PC-9 (cell line): ENCODE measurements at regions not wholly inside any gene's neighbourhood (a gene's known extent, or its start where the extent isn't known, plus 50 kb on each side); places are given as distances from the start of the nearest gene placed in this dataset.

Experiments
- BruUV-seq: library from RNA; stranded (reverse); fragments of 400-500 nt; replicated peaks from 2 replicates; lab custom pipeline; 2021; lab: Mats Ljungman, UMichigan
- CTCF ChIA-PET: fragments of 300-600 bp; sonication (Branson Sonifier 250); formaldehyde crosslinking; loops from one replicate; lab custom pipeline; 2022; ENCODE audit warnings: antibody characterized with exemption; lab: Charles Lee
- POLR2A ChIA-PET: fragments of 300-600 bp; sonication (Branson Sonifier 250); formaldehyde crosslinking; loops from one replicate; lab custom pipeline; 2022; ENCODE audit warnings: antibody characterized with exemption; ENCODE audit not compliant: unreplicated experiment; lab: Charles Lee
- DNase-seq, 2 experiments: peaks; one replicate each; pipeline versions ENCODE4 v3.0.0 to v3.0.0-alpha.2; 2015 to 2022; ENCODE audit warnings: mixed read lengths in 1 of 2
- H2AFZ ChIP-seq: fragments of 200-600 bp; sonication (generic); 2 replicates; pipeline ENCODE4 v1.8.1; 2017; ENCODE audit warnings: antibody characterized with exemption
- H3F3A ChIP-seq: fragments of 200-600 bp; sonication (generic); 2 replicates; pipeline ENCODE4 v1.8.1; 2017; ENCODE audit warnings: antibody characterized with exemption, mild to moderate bottlenecking, low read depth; ENCODE audit not compliant: insufficient read depth
- H3K27ac ChIP-seq: fragments of 200-600 bp; sonication (generic); 2 replicates; pipeline ENCODE4 v1.6.1; 2016; ENCODE audit warnings: mixed run types
- H3K27me3 ChIP-seq: fragments of 200-600 bp; sonication (generic); 2 replicates; pipeline ENCODE4 v1.6.1; 2016; ENCODE audit warnings: low read depth, mixed run types; ENCODE audit not compliant: insufficient read depth
- H3K36me3 ChIP-seq: fragments of 200-600 bp; sonication (generic); 2 replicates; pipeline ENCODE4 v1.6.1; 2016; ENCODE audit warnings: low read depth, mixed run types
- H3K4me1 ChIP-seq: fragments of 200-600 bp; sonication (generic); replicated peaks from 2 replicates; pipeline ENCODE4 v1.6.1; 2016; ENCODE audit warnings: mixed run types; ENCODE audit not compliant: insufficient read depth
- H3K4me2 ChIP-seq: fragments of 200-600 bp; sonication (generic); 2 replicates; pipeline ENCODE4 v1.6.1; 2017; ENCODE audit warnings: mixed run types
- H3K4me3 ChIP-seq: fragments of 200-600 bp; sonication (generic); 2 replicates; pipeline ENCODE4 v1.6.1; 2016; ENCODE audit warnings: mixed run types
- H3K79me2 ChIP-seq: fragments of 200-600 bp; sonication (generic); 2 replicates; pipeline ENCODE4 v1.6.1; 2017; ENCODE audit warnings: low read depth, mixed run types
- H3K9me2 ChIP-seq: fragments of 200-600 bp; sonication (generic); 2 replicates; pipeline ENCODE4 v1.8.1; 2017; ENCODE audit warnings: mild to moderate bottlenecking; ENCODE audit not compliant: insufficient read depth
- H3K9me3 ChIP-seq: fragments of 200-600 bp; sonication (generic); 2 replicates; pipeline ENCODE4 v1.8.1; 2016; ENCODE audit warnings: low read depth; ENCODE audit not compliant: insufficient read depth
- H4K20me1 ChIP-seq: fragments of 200-600 bp; sonication (generic); 2 replicates; pipeline ENCODE4 v1.8.1; 2017; ENCODE audit not compliant: insufficient read depth
- CTCF ChIP-seq: fragments of 200-600 bp; sonication (generic); conservative IDR thresholded peaks from 2 replicates; pipeline ENCODE4 v1.6.1; 2017; ENCODE audit warnings: mixed run types, antibody characterized with exemption, mild to moderate bottlenecking, moderate library complexity
- EZH2 ChIP-seq: fragments of 200-600 bp; sonication (generic); IDR thresholded peaks from 2 replicates; pipeline ENCODE4 v1.8.0; 2017; ENCODE audit warnings: antibody characterized with exemption, low read depth
- intact Hi-C: fragments of 100-400 bp; cut with micrococcal nuclease; formaldehyde crosslinking; loops from one replicate; pipeline ENCODE4 v1.10.0; 2022; ENCODE audit not compliant: unreplicated experiment

GRCh38 chr6:148134592-148134991, 208.0 kb upstream of the SASH1 start:
- H3K4me2 ChIP-seq: no peak overlapping the region
- TF ChIP-seq EZH2 (no peak), CTCF (no peak)
- no peaks in the 10 kb centered on the region for H3K27me3 ChIP-seq
- H3K79me2 ChIP-seq: no peaks in the 10 kb centered on the region
- intact Hi-C loops: no loop called here
- CTCF ChIA-PET: no interaction called here
- H3F3A ChIP-seq: peaks cover 16% of the 10 kb centered on the region; the same call in 1 of the 2 replicates
- no peak overlapping the region for H3K4me3 ChIP-seq
- DNase-seq: no peak
- no TSS peak for BruUV-seq
- H4K20me1 ChIP-seq: no peaks in the 10 kb centered on the region
- H3K9me3 ChIP-seq: peaks cover 6% of the 10 kb centered on the region
- POLR2A ChIA-PET: no interaction called here
- no peak overlapping the region for H3K27ac ChIP-seq
- H3K9me2 ChIP-seq: no peaks in the 10 kb centered on the region
- no peak overlapping the region for H2AFZ ChIP-seq
- H3K4me1 ChIP-seq: peaks cover 27% of the 10 kb centered on the region
- no peaks in the 10 kb centered on the region for H3K36me3 ChIP-seq

- H3K36me3 ChIP-seq: no peaks in the 10 kb centered on the region
- BruUV-seq: no TSS peak
- H3K4me2 ChIP-seq: no peak overlapping the region
- DNase-seq: no peak
- peaks cover 31% of the 10 kb centered on the region for H3K4me1 ChIP-seq
- peaks cover 34% of the 10 kb centered on the region for H3F3A ChIP-seq
- TF ChIP-seq EZH2 (no peak), CTCF (no peak)
- no peak overlapping the region for H3K4me3 ChIP-seq
- intact Hi-C loops: no loop called here
- CTCF ChIA-PET: no interaction called here
- no peaks in the 10 kb centered on the region for H3K79me2 ChIP-seq
- no peaks in the 10 kb centered on the region for H3K9me2 ChIP-seq
- H3K27me3 ChIP-seq: no peaks in the 10 kb centered on the region
- POLR2A ChIA-PET: no interaction called here
- H2AFZ ChIP-seq: no peak overlapping the region
- no peak overlapping the region for H3K27ac ChIP-seq
- H3K9me3 ChIP-seq: peaks cover 6% of the 10 kb centered on the region
- no peaks in the 10 kb centered on the region for H4K20me1 ChIP-seq
These were observed 206.1 kb upstream of the SASH1 start for GRCh38 chr6:148136586-148136985.

- H3K27me3 ChIP-seq: no peaks in the 10 kb centered on the region
- no peaks in the 10 kb centered on the region for H3K36me3 ChIP-seq
- H3K4me2 ChIP-seq: no peak overlapping the region
- H3K4me3 ChIP-seq: no peak overlapping the region
- peaks cover 32% of the 10 kb centered on the region for H3F3A ChIP-seq
- CTCF ChIA-PET: no interaction called here
- H3K9me3 ChIP-seq: no peaks in the 10 kb centered on the region; the same call in 1 of the 2 replicates
- BruUV-seq: no TSS peak
- intact Hi-C loops: no loop called here
- H4K20me1 ChIP-seq: no peaks in the 10 kb centered on the region
- no peak overlapping the region for H3K27ac ChIP-seq
- POLR2A ChIA-PET: no interaction called here
- TF ChIP-seq CTCF: no peak
- no peak for TF ChIP-seq EZH2
- no peaks in the 10 kb centered on the region for H3K79me2 ChIP-seq
- no peak overlapping the region for H2AFZ ChIP-seq
- no peaks in the 10 kb centered on the region for H3K9me2 ChIP-seq
- no peak for DNase-seq
- H3K4me1 ChIP-seq: peaks cover 28% of the 10 kb centered on the region
These were observed 205.0 kb upstream of the SASH1 start for GRCh38 chr6:148137652-148138051.
